Spleen (tissue), 11 donors: ENCODE measurements at regions not wholly inside any gene's neighbourhood (a gene's known extent, or its start where the extent isn't known, plus 50 kb on each side); places are given as distances from the start of the nearest gene placed in this dataset.
A peak's percentile ranks its signal among the peaks of the same experiment; 100 is the strongest.

Experiments used
- DNase-seq: peaks from one replicate; pipeline ENCODE4 v3.0.0-alpha.2; 2020
- H3K27ac ChIP-seq, 8 donors: fragments of 200-600 bp; sonication (generic) in 7 of 8; 1 replicate in 4 of 8; 2 replicates in 4 of 8; pipeline versions ENCODE4 v1.5.0 to v1.8.0; 2016 to 2021; ENCODE audit warnings: inconsistent platforms in 4 of 8, mild to moderate bottlenecking in 4 of 8, moderate library complexity in 1 of 8
- H3K27me3 ChIP-seq, 7 donors: fragments of 200-600 bp; sonication (generic) in 6 of 7; replicated peaks in 1 of 7; 1 replicate in 4 of 7; 2 replicates in 3 of 7; pipeline versions ENCODE4 v1.5.0 to v1.8.0; 2016 to 2021; ENCODE audit warnings: inconsistent platforms in 3 of 7, mild to moderate bottlenecking in 1 of 7
- H3K36me3 ChIP-seq, 6 donors: fragments of 200-600 bp; sonication (generic) in 5 of 6; 1 replicate in 4 of 6; 2 replicates in 2 of 6; pipeline versions ENCODE4 v1.5.0 to v1.8.0; 2016 to 2021; ENCODE audit warnings: inconsistent platforms in 2 of 6
- H3K4me1 ChIP-seq, 6 donors: fragments of 200-600 bp; sonication (generic) in 5 of 6; 1 replicate in 3 of 6; 2 replicates in 3 of 6; pipeline versions ENCODE4 v1.5.0 to v1.8.0; 2016 to 2021; ENCODE audit warnings: inconsistent platforms in 3 of 6
- H3K4me3 ChIP-seq, 8 donors: fragments of 200-600 bp; sonication (generic) in 7 of 8; 1 replicate in 4 of 8; 2 replicates in 4 of 8; pipeline versions ENCODE4 v1.5.0 to v1.8.0; 2016 to 2021; ENCODE audit warnings: inconsistent platforms in 4 of 8, mild to moderate bottlenecking in 4 of 8, moderate library complexity in 2 of 8
- H3K9me3 ChIP-seq, 8 donors: fragments of 200-600 bp; sonication (generic) in 7 of 8; 1 replicate in 4 of 8; 2 replicates in 4 of 8; pipeline versions ENCODE4 v1.5.0 to v1.8.0; 2016 to 2021; ENCODE audit warnings: inconsistent platforms in 4 of 8
- CTCF ChIP-seq, 11 experiments: fragments of 200-600 bp in 7 of 11; fragments of 450-650 bp in 4 of 11; sonication (generic) in 4 of 11; IDR thresholded peaks in 8 of 11; conservative IDR thresholded peaks in 3 of 11; 1 replicate in 7 of 11; 2 replicates in 4 of 11; pipeline versions ENCODE4 v1.4.0 to v1.8.0; 2016 to 2021; ENCODE audit warnings: antibody characterized with exemption in 11 of 11, inconsistent platforms in 4 of 11, mild to moderate bottlenecking in 1 of 11
- POLR2A ChIP-seq, 3 donors: fragments of 450-650 bp; IDR thresholded peaks; one replicate each; pipeline ENCODE4 v1.5.1; 2017; ENCODE audit warnings: antibody characterized with exemption in 3 of 3, mild to moderate bottlenecking in 1 of 3
- POLR2AphosphoS5 ChIP-seq, 3 donors: sonication (generic); formaldehyde crosslinking; IDR thresholded peaks; one replicate each; pipeline ENCODE4 v1.5.1; 2017; ENCODE audit warnings: antibody characterized with exemption in 3 of 3
- WGBS, 5 donors: extraction: QIAGEN DNeasy Blood & Tissue Kit in 3 of 5; methylation state at CpG; one replicate each; pipeline versions ENCODE4 v1.1.5 to v1.1.7; 2013 to 2018; 5-methylcytosine and 5-hydroxymethylcytosine counted together
- intact Hi-C: fragments of 100-400 bp; cut with DNase I; formaldehyde crosslinking; loops from one replicate; pipeline ENCODE4 v1.15.0; 2023; ENCODE audit warnings: low total_unique reads
- donor health status: healthy with polysubstance abuse.
- donor health status: DM: no; HTN: no; CAD: no; lungs with moderate emphysema.
- donor health status: DM: no; HTN: no; CAD: no.
- donor health status: Bipolar disorder and iron deficiency.
- donor health status: healthy.
- donor health status: DM: no; HTN: no; CAD: no.
- donor health status: DM: yes; HTN: yes; CAD: no.

DNA sequence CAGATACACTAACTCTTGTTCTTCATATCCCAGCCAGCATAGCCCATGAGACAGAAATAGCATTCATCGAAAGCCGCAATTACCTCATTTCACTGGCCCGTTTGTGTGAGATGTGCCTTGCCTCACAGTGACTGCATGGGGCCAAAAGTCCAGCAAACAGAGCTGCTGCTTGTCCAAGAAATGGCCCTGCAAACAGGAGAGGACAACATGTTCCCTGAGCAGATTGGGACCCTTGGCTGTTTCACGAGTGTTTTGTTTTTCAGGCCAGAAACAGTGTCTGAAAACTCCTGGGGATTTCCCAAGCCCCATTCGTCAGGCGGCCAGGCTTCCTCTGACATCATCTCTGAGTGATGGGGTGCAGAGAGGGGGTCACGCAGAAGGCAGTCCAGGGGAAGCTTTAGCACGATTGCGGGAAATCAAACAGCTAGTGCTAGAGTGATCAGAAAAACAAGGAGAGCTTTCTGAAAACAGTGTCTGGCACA is 503.6 kb upstream of the PAPPA start:
- Histone ChIP-seq H3K27ac (peak overlapping the region in 2 of 8 donors; percentile 15 to 23), H3K4me1 (no peaks in the 10 kb centered on the region), H3K27me3 (peaks cover 0 to 3% (median 0%) of the 10 kb centered on the region in 7 donors), H3K36me3 (no peaks in the 10 kb centered on the region), H3K9me3 (no peaks in the 10 kb centered on the region), H3K4me3 (no peak overlapping the region)
- no peak for TF ChIP-seq POLR2A (IDR thresholded peaks at IDR 0.05)
- no peak for TF ChIP-seq CTCF (IDR thresholded peaks at IDR 0.05 in 8 of 11, conservative IDR thresholded peaks at IDR 0.05 in 3 of 11)
- peak in 1 of 3 donors; percentile 76 for TF ChIP-seq POLR2AphosphoS5 (IDR thresholded peaks at IDR 0.05)
- WGBS, 5 donors = 47 to 62% (median 54%) methylated on average over 9 of the region's 9 CpGs
- intact Hi-C loops = no loop called here
- no peak for DNase-seq

GRCh38 chr9:115650768-115651167 is 502.8 kb upstream of the PAPPA start:
- Histone ChIP-seq H3K27ac (peak overlapping the region in 2 of 8 donors; percentile 15 to 23), H3K4me3 (no peak overlapping the region)
- intact Hi-C loops = no loop called here

DNA sequence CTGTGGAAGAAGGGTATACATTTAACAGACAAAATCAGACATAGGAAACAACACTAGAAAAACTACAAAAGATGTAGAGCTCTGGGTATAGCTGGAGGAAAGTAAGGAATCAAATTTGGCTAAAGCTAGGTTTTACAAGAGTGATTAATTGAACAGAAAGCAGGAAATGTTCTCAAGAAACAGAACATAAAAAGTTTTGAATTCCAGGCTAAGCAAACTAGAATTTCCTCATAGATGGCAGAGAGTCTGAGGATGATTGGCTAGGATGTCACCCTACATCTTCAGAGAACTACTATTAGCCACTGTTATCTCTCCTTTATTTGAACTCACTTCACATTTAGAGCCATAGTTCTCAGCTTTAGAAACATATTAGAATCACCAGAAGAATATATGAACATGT is 502.1 kb upstream of the PAPPA start:
- H3K27me3 ChIP-seq = peaks cover 0 to 3% (median 0%) of the 10 kb centered on the region in 7 donors
- intact Hi-C loops = no loop called here
- no peaks in the 10 kb centered on the region for H3K4me1 ChIP-seq
- no peak overlapping the region for H3K4me3 ChIP-seq
- TF ChIP-seq CTCF (IDR thresholded peaks at IDR 0.05 in 8 of 11, conservative IDR thresholded peaks at IDR 0.05 in 3 of 11) = no peak
- no peak for TF ChIP-seq POLR2AphosphoS5 (IDR thresholded peaks at IDR 0.05)
- TF ChIP-seq POLR2A (IDR thresholded peaks at IDR 0.05) = no peak
- H3K9me3 ChIP-seq = no peaks in the 10 kb centered on the region
- DNase-seq = no peak
- no peak overlapping the region for H3K27ac ChIP-seq
- no peaks in the 10 kb centered on the region for H3K36me3 ChIP-seq

More at GRCh38 chr9:115650768-115651167, 502.8 kb upstream of the PAPPA start:
- no peak for DNase-seq
- no peak for TF ChIP-seq CTCF (IDR thresholded peaks at IDR 0.05 in 8 of 11, conservative IDR thresholded peaks at IDR 0.05 in 3 of 11)
- TF ChIP-seq POLR2AphosphoS5 (IDR thresholded peaks at IDR 0.05) = no peak
- no peak for TF ChIP-seq POLR2A (IDR thresholded peaks at IDR 0.05)
- Histone ChIP-seq H3K4me1 (no peaks in the 10 kb centered on the region), H3K36me3 (no peaks in the 10 kb centered on the region), H3K27me3 (peaks cover 0 to 3% (median 0%) of the 10 kb centered on the region in 7 donors), H3K9me3 (no peaks in the 10 kb centered on the region)

DNA sequence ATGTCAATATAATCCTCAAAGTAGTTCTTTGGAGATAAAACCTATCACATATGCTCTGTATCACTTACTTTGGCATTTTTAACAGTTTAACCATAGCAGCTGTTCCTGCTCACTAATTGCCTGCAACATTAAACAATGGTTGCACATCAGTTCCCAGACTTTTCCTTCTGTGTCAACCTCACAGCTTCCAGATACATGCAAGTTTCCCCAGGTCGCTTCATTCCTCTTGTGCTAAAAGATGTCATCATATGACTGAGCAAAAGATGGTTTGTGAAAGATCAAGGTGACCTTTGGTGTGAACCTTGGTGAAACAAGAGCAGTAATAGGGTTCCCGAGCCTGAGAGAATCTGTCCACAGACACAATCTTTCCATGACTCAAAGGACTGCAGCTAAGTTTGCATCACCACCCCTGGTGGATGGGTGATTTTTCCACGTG is 500.4 kb upstream of the PAPPA start:
- no peaks in the 10 kb centered on the region for H3K4me1 ChIP-seq
- H3K36me3 ChIP-seq = no peaks in the 10 kb centered on the region
- H3K4me3 ChIP-seq = no peak overlapping the region
- H3K27ac ChIP-seq = no peak overlapping the region
- intact Hi-C loops = no loop called here
- DNase-seq = no peak
- peaks cover 0 to 3% (median 0%) of the 10 kb centered on the region in 7 donors for H3K27me3 ChIP-seq
- WGBS, 5 donors = 50 to 62% (median 54%) methylated on average over 3 of the region's 3 CpGs
- no peaks in the 10 kb centered on the region for H3K9me3 ChIP-seq
- no peak for TF ChIP-seq POLR2AphosphoS5 (IDR thresholded peaks at IDR 0.05)
- TF ChIP-seq CTCF (IDR thresholded peaks at IDR 0.05 in 8 of 11, conservative IDR thresholded peaks at IDR 0.05 in 3 of 11) = no peak
- TF ChIP-seq POLR2A (IDR thresholded peaks at IDR 0.05) = no peak
